Gastroesophageal sphincter (tissue), 3 donors: ENCODE measurements at regions not wholly inside any gene's neighbourhood (a gene's known extent, or its start where the extent isn't known, plus 50 kb on each side); places are given as distances from the start of the nearest gene placed in this dataset.

Experiments
- EP300 ChIP-seq: sonication (generic); formaldehyde crosslinking; IDR thresholded peaks from one replicate; pipeline ENCODE4 v1.6.1; 2017; ENCODE audit warnings: antibody characterized with exemption, mild to moderate bottlenecking
- TF ChIP-seq, protein P1 (sequence below), 4 experiments: fragments of 200-600 bp in 2 of 4; fragments of 450-650 bp in 2 of 4; sonication (generic) in 1 of 4; IDR thresholded peaks; one replicate each; pipeline ENCODE4 v1.5.1; 2017 to 2019; ENCODE audit warnings: antibody characterized with exemption in 4 of 4, mild to moderate bottlenecking in 2 of 4, moderate library complexity in 2 of 4

- TF ChIP-seq, protein P1, sequence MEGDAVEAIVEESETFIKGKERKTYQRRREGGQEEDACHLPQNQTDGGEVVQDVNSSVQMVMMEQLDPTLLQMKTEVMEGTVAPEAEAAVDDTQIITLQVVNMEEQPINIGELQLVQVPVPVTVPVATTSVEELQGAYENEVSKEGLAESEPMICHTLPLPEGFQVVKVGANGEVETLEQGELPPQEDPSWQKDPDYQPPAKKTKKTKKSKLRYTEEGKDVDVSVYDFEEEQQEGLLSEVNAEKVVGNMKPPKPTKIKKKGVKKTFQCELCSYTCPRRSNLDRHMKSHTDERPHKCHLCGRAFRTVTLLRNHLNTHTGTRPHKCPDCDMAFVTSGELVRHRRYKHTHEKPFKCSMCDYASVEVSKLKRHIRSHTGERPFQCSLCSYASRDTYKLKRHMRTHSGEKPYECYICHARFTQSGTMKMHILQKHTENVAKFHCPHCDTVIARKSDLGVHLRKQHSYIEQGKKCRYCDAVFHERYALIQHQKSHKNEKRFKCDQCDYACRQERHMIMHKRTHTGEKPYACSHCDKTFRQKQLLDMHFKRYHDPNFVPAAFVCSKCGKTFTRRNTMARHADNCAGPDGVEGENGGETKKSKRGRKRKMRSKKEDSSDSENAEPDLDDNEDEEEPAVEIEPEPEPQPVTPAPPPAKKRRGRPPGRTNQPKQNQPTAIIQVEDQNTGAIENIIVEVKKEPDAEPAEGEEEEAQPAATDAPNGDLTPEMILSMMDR (IDR thresholded peaks at IDR 0.05): no peak
- no peak for TF ChIP-seq EP300
These were observed 117.2 kb upstream of the KCNJ15 start for GRCh38 chr21:38139380-38140168.
